OCI-LY1 (cell line): ENCODE measurements at regions not wholly inside any gene's neighbourhood (a gene's known extent, or its start where the extent isn't known, plus 50 kb on each side); places are given as distances from the start of the nearest gene placed in this dataset.

Experiments used
- H2AFZ ChIP-seq: fragments of 200-600 bp; sonication (generic), shearing (Covaris generic); 2 replicates; pipeline ENCODE4 v1.6.0; 2014; ENCODE audit warnings: antibody characterized with exemption, mild to moderate bottlenecking, low read length
- H3F3A ChIP-seq: fragments of 200-600 bp; sonication (generic), shearing (Covaris generic); 2 replicates; pipeline ENCODE4 v1.6.0; 2014; ENCODE audit warnings: mild to moderate bottlenecking, antibody characterized with exemption, low read length, moderate library complexity; ENCODE audit not compliant: insufficient read depth
- H3K27ac ChIP-seq: fragments of 200-600 bp; sonication (generic); 2 replicates; pipeline ENCODE4 v1.5.1; 2014; ENCODE audit warnings: low read length, mixed run types, mild to moderate bottlenecking, low read depth; ENCODE audit not compliant: poor library complexity, severe bottlenecking
- H3K27me3 ChIP-seq: fragments of 200-600 bp; sonication (generic); 2 replicates; pipeline ENCODE4 v1.6.0; 2014; ENCODE audit warnings: antibody characterized with exemption, mild to moderate bottlenecking, low read length, moderate library complexity; ENCODE audit not compliant: insufficient read depth
- H3K36me3 ChIP-seq: fragments of 200-600 bp; sonication (generic); 2 replicates; pipeline ENCODE4 v1.6.1; 2014; ENCODE audit warnings: mild to moderate bottlenecking, antibody characterized with exemption, low read length, moderate library complexity, mixed read lengths; ENCODE audit not compliant: insufficient read depth
- H3K4me1 ChIP-seq: fragments of 200-600 bp; sonication (generic); 2 replicates; pipeline ENCODE4 v1.5.1; 2014; ENCODE audit warnings: mild to moderate bottlenecking, low read length, moderate library complexity; ENCODE audit not compliant: insufficient read depth, severe bottlenecking
- H3K4me2 ChIP-seq: fragments of 200-600 bp; sonication (generic), shearing (Covaris generic); 2 replicates; pipeline ENCODE4 v1.6.1; 2014; ENCODE audit warnings: low read length
- H3K4me3 ChIP-seq: fragments of 200-600 bp; sonication (generic); 2 replicates; pipeline ENCODE4 v1.5.1; 2014; ENCODE audit warnings: low read length, low read depth, mild to moderate bottlenecking, mixed read lengths; ENCODE audit not compliant: poor library complexity, severe bottlenecking
- H3K79me2 ChIP-seq: fragments of 200-600 bp; shearing (Covaris generic); 2 replicates; pipeline ENCODE4 v1.6.1; 2016; ENCODE audit warnings: mixed run types, low read length, mixed read lengths; ENCODE audit not compliant: insufficient read depth
- H3K9ac ChIP-seq: fragments of 200-600 bp; sonication (generic), shearing (Covaris generic); 2 replicates; pipeline ENCODE4 v1.6.1; 2014; ENCODE audit warnings: mild to moderate bottlenecking, low read length, mixed read lengths
- H3K9me2 ChIP-seq: fragments of 200-600 bp; sonication (generic), shearing (Covaris generic); 2 replicates; pipeline ENCODE4 v1.6.1; 2014; ENCODE audit warnings: low read depth, mild to moderate bottlenecking, low read length, mixed read lengths
- H3K9me3 ChIP-seq: fragments of 200-600 bp; shearing (Covaris generic); 2 replicates; pipeline ENCODE4 v1.6.1; 2014; ENCODE audit warnings: low read length, mixed read lengths
- H4K20me1 ChIP-seq: fragments of 200-600 bp; sonication (generic), shearing (Covaris generic); 2 replicates; pipeline ENCODE4 v1.6.0; 2016; ENCODE audit warnings: mild to moderate bottlenecking, low read length; ENCODE audit not compliant: insufficient read depth
- CTCF ChIP-seq: fragments of 200-600 bp; sonication (generic), shearing (Covaris generic); IDR thresholded peaks from 2 replicates; pipeline ENCODE4 v1.5.1; 2017; ENCODE audit warnings: mild to moderate bottlenecking, antibody characterized with exemption, low read length, moderate library complexity, mixed read lengths
- EZH2 ChIP-seq: fragments of 200-600 bp; sonication (generic), shearing (Covaris generic); IDR thresholded peaks from 2 replicates; pipeline ENCODE4 v1.8.0; 2017; ENCODE audit warnings: borderline replicate concordance, mixed run types, mild to moderate bottlenecking, antibody characterized with exemption, low read length, moderate library complexity, mixed read lengths

- no peaks in the 10 kb centered on the region for H3K9me2 ChIP-seq
- no peaks in the 10 kb centered on the region for H3K36me3 ChIP-seq
- TF ChIP-seq EZH2 (no peak), CTCF (no peak)
- H3K4me3 ChIP-seq, result no peak overlapping the region
- no peak overlapping the region for H3K4me2 ChIP-seq
- H3K4me1 ChIP-seq, result no peaks in the 10 kb centered on the region
- H3F3A ChIP-seq, result no peaks in the 10 kb centered on the region
- no peak overlapping the region for H2AFZ ChIP-seq
- no peak overlapping the region for H3K9ac ChIP-seq
- no peak overlapping the region for H3K27ac ChIP-seq
- H3K9me3 ChIP-seq, result no peaks in the 10 kb centered on the region
- no peaks in the 10 kb centered on the region for H3K79me2 ChIP-seq
- H4K20me1 ChIP-seq, result no peaks in the 10 kb centered on the region
- no peaks in the 10 kb centered on the region for H3K27me3 ChIP-seq
These were observed 219.0 kb upstream of the CPEB2 start for GRCh38 chr4:14783011-14783877.

- H3K9me2 ChIP-seq, result no peaks in the 10 kb centered on the region
- H3K36me3 ChIP-seq, result no peaks in the 10 kb centered on the region
- H3K4me3 ChIP-seq, result no peak overlapping the region
- H4K20me1 ChIP-seq, result no peaks in the 10 kb centered on the region
- H3K9me3 ChIP-seq, result no peaks in the 10 kb centered on the region
- H3K4me1 ChIP-seq, result no peaks in the 10 kb centered on the region
- H3K4me2 ChIP-seq, result no peak overlapping the region
- H3F3A ChIP-seq, result no peaks in the 10 kb centered on the region
- H3K79me2 ChIP-seq, result no peaks in the 10 kb centered on the region
- H3K27ac ChIP-seq, result no peak overlapping the region
- H3K9ac ChIP-seq, result no peak overlapping the region
- TF ChIP-seq EZH2, result no peak
- no peak for TF ChIP-seq CTCF
- H2AFZ ChIP-seq, result no peak overlapping the region
- H3K27me3 ChIP-seq, result no peaks in the 10 kb centered on the region
These were observed 215.1 kb upstream of the CPEB2 start for GRCh38 chr4:14787221-14787620.

- Histone ChIP-seq H3K79me2 (no peaks in the 10 kb centered on the region), H4K20me1 (no peaks in the 10 kb centered on the region), H3K4me2 (no peak overlapping the region), H3K27me3 (no peaks in the 10 kb centered on the region), H3K4me3 (no peak overlapping the region), H3F3A (no peaks in the 10 kb centered on the region), H3K4me1 (no peaks in the 10 kb centered on the region), H3K9me3 (no peaks in the 10 kb centered on the region), H3K27ac (no peak overlapping the region), H3K36me3 (no peaks in the 10 kb centered on the region), H3K9me2 (no peaks in the 10 kb centered on the region), H3K9ac (no peak overlapping the region), H2AFZ (no peak overlapping the region)
- TF ChIP-seq CTCF (peak; percentile 49), EZH2 (no peak)
These were observed 214.4 kb upstream of the CPEB2 start for GRCh38 chr4:14787894-14788293.
